ENCODE measurements at regions not wholly inside any gene's neighbourhood (a gene's known extent, or its start where the extent isn't known, plus 50 kb on each side); places are given as distances from the start of the nearest gene placed in this dataset.
"Not testable (repeated sequence)": the region's sequence is repeated elsewhere in the genome, so short reads cannot be mapped to it uniquely, and the experiment has no call there.

DNA sequence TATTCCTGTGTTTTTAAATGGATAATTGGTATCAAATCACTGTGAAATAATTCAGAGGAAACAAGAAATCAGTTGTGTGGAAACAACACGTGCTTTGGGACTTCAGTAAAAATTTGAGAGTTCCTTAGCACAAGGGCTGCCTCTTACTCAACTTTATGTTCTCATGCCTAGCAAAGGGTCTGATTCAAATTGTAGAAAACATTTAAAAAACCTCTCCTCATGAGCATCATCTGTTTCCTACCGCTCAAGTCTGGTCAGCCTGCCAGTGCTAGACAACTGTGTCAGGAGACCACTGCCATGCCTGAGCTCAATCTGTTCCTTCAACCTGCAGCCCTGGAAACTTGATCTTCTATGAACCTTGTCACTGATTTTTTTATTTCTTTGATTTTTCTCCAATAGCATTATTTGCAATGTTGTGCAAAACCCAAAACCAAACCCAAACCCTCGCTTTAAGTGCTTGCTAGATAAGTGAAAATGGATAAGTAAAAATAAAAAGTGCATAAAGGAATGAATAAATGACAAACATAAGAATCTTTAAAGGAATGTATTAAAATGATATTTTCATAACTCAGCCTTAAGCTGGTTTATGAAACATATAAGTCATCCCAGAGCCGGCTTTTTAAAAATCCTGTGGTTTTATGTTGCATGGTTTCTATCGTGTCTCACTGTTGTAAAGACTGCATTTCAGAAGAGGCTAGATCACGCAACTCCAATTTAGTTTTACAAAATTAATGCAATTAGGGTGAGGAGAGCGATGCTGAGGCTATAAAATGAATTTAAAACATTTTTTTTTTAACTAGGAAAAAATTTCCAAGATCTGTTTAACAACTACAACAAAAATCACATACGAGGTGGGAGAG, 361.2 kb upstream of the PDE3A start:
- no peak for DNase-seq (ENCODE audit: low read depth in 4 of 4, low spot score in 2 of 4)

DNA sequence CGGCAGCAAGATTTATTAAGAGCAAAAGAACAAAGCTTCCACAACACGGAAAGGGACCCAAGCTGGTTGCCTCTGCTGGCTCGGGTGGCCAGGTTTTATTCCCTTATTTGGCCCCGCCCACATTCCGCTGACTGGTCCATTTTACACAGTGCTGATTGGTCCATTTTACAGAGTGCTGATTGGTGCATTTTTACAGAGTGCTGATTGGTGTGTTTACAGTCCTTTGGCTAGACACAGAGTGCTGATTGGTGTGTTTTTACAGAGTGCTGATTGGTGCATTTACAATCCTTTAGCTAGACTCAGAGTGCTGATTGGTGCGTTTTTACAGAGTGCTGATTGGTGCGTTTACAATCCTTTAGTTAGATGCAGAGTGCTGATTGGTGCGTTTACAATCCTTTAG, 358.4 kb upstream of the PDE3A start:
- not testable (repeated sequence) for DNase-seq (ENCODE audit: low read depth in 4 of 4, low spot score in 2 of 4)

DNA sequence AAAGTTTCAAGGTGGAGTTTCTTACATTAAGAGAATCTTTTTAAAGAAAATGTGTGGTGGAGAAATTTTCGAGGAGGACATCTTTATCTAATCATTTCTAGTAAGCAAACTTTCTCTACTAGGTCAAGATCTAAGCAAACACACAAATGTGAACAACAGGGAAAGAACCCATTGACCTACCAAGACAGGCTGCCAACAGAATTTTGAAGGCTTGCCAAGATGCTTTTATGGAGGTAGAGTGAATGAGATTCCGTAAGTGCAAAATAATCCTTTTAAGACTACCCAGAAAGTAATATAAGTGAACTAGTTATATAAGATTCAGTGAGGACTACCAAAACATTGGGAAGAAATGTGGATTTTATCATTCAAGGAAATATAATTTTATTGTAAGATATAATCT, 357.1 kb upstream of the PDE3A start:
- no peak for DNase-seq (ENCODE audit: low read depth in 4 of 4, low spot score in 2 of 4)

- no peak for DNase-seq (ENCODE audit: low read depth in 4 of 4, low spot score in 2 of 4)
Measured at GRCh38 chr12:20017802-20018201, 350.5 kb upstream of the PDE3A start.

DNA sequence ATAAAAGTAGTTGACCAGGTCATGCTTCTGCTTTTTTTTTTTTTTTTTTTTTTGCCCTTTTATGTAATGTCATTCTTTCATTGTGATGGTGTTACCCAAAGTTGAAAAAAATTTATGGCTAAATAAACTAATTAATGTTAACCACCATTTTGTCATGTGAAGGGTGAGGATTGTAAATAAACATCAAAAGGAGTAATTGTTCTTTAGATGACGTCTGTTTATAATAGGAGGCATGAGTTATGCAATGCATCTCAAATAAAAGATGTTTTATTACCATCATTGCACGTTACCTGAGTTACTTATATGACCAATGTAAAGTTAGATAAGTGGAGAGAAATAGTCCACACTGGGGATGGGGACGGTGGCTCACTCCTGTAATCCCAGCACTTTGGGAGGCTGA, 349.9 kb upstream of the PDE3A start:
- DNase-seq (ENCODE audit: low read depth in 4 of 4, low spot score in 2 of 4), result no peak

GRCh38 chr12:20024194-20024593, 344.1 kb upstream of the PDE3A start:
- peak in 2 of 4 donors; percentile 24 to 29 for DNase-seq (ENCODE audit: low read depth in 4 of 4, low spot score in 2 of 4)

GRCh38 chr12:20028033-20028432, 340.3 kb upstream of the PDE3A start:
- no peak for DNase-seq (ENCODE audit: low read depth in 4 of 4, low spot score in 2 of 4)

DNA sequence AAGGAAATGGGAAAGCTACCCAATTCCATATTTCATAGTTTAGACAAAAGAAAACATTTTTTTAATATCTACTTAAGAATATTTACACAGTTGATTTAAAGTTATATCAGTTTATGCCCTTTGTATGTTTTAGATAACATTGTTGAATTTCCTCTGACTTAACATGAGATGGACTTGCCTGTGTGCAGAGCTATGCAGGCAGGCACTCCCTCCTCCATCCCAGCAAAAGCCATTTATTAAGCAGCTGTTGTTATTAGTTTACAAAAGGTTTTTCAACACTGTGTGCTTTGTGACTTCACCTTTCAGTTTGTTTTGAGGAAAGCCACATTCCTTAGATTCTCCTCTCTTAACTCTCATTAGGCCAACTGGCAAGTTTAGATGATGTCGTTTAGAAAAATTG, 337.5 kb upstream of the PDE3A start:
- no peak for DNase-seq (ENCODE audit: low read depth in 4 of 4, low spot score in 2 of 4)

DNA sequence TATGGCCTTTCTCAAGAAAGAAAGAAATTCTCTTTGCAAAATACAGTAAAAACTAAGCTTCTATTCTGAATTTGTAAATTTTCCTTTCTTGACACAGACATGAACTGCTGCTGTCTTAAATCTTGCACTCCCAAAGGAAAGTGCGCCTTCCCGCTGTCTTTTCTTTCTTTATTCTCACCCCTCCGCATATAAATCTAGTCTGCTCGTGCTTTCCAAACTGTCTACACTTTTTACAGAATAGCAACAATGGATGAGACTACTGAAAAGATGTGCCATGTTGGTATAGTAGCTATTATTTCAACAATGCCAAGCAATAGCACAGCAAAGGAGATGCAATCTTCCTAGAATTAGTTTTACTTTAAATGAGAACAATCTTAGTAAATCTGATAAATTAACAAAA, 328.8 kb upstream of the PDE3A start:
- DNase-seq (ENCODE audit: low read depth in 4 of 4, low spot score in 2 of 4), result no peak

- DNase-seq (ENCODE audit: low read depth in 4 of 4, low spot score in 2 of 4), result no peak
Measured at GRCh38 chr12:20040184-20040583, 328.2 kb upstream of the PDE3A start.

- DNase-seq (ENCODE audit: low read depth in 4 of 4, low spot score in 2 of 4), result no peak
Measured at GRCh38 chr12:20040831-20041230, 327.5 kb upstream of the PDE3A start.

GRCh38 chr12:20044351-20044750, 324.0 kb upstream of the PDE3A start:
- DNase-seq (ENCODE audit: low read depth in 4 of 4, low spot score in 2 of 4), result no peak

- no peak for DNase-seq (ENCODE audit: low read depth in 4 of 4, low spot score in 2 of 4)
Measured at GRCh38 chr12:20044846-20045245, 323.5 kb upstream of the PDE3A start.

GRCh38 chr12:20047901-20048300, 320.4 kb upstream of the PDE3A start:
- DNase-seq (ENCODE audit: low read depth in 4 of 4, low spot score in 2 of 4), result no peak

- DNase-seq (ENCODE audit: low read depth in 4 of 4, low spot score in 2 of 4), result no peak
Measured at GRCh38 chr12:20050221-20050620, 318.1 kb upstream of the PDE3A start.

DNA sequence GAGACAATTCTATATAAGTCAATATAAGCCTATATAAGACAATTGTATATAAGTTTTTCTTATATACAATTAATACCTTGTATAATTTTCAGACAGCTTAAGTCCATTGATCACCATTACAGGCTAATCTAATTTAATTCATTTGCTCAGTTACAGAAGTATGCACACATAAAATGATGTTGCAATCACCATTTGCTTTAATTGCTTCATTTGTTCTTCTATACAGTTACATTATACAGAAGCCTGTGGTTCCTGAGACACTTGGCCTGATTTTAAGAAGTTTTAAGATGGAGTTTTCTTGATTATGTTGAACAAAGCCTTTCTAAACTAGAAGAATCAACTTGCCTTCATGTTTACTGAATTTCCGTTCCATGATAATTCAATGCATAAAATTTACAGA, 314.6 kb upstream of the PDE3A start:
- no peak for DNase-seq (ENCODE audit: low read depth in 4 of 4, low spot score in 2 of 4)

DNA sequence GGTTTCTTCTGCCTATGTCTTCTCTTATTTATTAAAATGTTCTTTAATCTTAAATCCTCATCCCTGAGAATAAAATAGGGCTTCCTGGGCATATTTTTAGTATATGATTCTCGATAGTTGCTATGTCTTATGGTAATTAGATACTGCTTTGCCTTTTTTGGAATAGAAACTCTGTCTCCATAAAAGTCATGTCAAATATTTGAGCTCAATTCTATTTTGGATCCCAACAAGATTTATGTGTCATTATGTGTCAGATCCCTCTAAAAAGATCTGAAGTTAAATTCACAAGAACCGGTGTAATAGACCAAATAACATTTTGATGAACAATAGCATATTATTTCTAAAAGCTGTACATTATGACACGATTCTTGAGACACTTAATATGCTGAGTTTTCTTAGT, 312.5 kb upstream of the PDE3A start:
- DNase-seq (ENCODE audit: low read depth in 4 of 4, low spot score in 2 of 4), result no peak

DNA sequence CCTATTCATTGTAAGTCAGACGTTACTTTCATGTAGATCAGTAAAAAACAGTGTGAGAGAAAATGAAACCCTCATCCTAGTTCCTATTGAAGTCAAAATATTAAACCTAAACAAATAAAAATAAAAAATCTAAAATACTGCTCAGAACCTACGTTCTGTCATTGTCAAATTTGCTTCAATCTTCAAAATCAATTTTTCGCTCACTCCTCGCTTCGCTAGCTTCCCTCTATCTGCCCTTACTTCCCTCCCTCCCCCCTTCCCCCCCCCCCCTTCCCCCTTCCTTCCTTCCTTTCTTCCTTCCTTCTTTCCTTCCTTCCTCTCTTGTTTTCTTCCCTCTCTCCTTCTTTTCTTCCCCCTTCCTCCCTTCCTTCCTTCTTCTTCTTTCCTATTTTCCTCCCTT, 310.9 kb upstream of the PDE3A start:
- DNase-seq (ENCODE audit: low read depth in 4 of 4, low spot score in 2 of 4), result no peak

DNA sequence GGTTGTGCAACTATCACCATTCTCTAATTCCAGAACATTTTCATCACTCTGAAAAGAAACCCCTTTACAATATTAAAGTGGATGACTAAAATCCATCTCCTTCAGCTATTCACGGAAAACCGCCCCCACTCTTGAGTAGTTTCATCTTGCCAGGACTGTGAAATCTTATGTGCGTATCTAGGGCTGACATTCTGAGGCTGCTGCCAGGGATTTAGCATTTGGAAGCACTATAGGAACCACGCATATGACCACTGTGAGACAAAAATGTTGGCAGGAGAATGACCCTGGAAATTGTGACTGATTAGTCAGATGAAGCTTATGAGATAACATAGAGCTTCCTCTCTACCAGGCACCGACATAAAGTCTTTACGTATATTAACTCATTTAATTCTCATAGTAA, 305.2 kb upstream of the PDE3A start:
- no peak for DNase-seq (ENCODE audit: low read depth in 4 of 4, low spot score in 2 of 4)

GRCh38 chr12:20077618-20078017, 290.7 kb upstream of the PDE3A start:
- DNase-seq (ENCODE audit: low read depth in 4 of 4, low spot score in 2 of 4), result no peak

DNA sequence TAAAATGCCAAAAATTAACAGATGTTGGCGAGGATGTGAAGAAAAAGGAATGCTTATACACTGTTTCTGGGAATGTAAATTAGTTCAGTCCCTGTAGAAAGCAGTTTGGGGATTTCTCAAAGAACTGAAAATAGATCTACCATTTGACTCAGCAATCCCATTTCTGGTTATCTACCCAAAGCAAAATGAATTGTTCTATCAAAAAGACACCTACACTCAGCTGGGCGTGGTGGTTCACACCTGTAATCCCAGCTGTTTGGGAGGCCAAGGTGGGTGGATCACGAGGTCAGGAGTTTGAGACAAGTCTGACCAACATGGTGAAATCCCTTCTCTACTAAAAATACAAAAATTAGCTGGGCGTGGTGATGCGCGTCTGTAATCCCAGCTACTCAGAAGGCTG, 279.3 kb upstream of the PDE3A start:
- DNase-seq (ENCODE audit: low read depth in 4 of 4, low spot score in 2 of 4), result no peak

DNA sequence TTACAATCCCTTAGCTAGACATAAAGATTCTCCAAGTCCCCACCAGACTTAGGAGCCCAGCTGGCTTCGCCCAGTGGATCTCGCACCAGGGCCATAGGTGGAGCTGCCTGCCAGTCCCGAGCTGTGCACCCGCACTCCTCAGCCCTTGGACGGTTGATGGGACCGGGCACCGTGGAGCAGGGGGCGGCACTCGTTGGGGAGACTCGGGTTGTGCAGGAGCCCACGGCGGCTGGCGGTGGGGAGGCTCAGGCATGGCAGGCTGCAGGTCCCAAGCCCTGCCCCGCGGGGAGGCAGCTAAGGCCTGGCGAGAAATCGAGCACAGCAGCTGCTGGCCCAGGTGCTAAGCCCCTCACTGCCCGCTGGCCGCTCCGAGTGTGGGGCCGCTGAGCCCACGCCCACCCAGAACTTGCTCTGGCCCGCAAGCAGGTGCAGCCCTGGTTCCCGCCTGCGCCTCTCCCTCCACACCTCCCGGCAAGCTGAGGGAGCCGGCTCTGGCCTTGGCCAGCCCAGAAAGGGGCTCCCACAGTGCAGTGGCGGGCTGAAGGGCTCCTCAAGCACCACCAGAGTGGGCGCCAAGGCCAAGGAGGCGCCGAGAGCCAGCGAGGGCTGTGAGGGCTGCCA, 275.0 kb upstream of the PDE3A start:
- DNase-seq (ENCODE audit: low read depth in 4 of 4, low spot score in 2 of 4), result not testable (repeated sequence)

Measured in left renal cortex interstitium (tissue), 4 donors.